ENCODE measurements at regions not wholly inside any gene's neighbourhood (a gene's known extent, or its start where the extent isn't known, plus 50 kb on each side); places are given as distances from the start of the nearest gene placed in this dataset.

DNA sequence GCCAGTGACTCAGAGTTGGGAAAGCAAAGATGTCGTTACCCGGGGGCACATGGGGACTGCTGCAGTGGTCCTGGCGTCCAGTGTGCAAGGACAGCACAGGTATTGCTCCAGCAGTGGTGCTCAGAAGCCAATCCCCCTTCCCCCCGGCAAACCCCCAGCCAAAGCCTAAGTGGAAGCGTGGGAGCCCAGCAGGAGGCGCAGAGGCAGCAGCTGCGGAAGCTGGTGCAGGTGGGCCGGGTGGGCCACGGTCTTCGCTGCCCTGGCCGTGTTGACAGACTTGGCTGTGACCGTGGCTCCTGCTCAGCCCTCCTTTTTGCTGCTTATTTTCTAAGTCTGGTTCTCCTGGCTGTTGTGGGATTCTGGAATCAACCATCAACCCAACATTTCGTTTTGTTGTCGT, 369.8 kb upstream of the ST6GAL2 start:
- intact Hi-C loops (cut with micrococcal nuclease) = no loop called here
- Histone ChIP-seq H3K4me1 (ENCODE audit: control insufficient read depth in 2 of 2, insufficient read depth in 2 of 2, low read length in 2 of 2) (no peaks in the 10 kb centered on the region), H3K9me3 (ENCODE audit: control extremely low read depth in 1 of 3, control insufficient read depth in 2 of 3, insufficient read depth in 1 of 3, low read length in 2 of 3) (no peaks in the 10 kb centered on the region), H3K4me2 (replicated peaks; ENCODE audit: low read depth, low read length, poor library complexity, severe bottlenecking) (no peak overlapping the region), H4K20me1 (ENCODE audit: control insufficient read depth, insufficient read depth, low read length, poor library complexity, severe bottlenecking) (no peaks in the 10 kb centered on the region), H3K27me3 (replicated peaks in 1 of 4; ENCODE audit: control extremely low read depth in 1 of 4, control insufficient read depth in 3 of 4, insufficient read depth in 4 of 4, low read length in 3 of 4) (no peaks in the 10 kb centered on the region), H3K36me3 (replicated peaks in 1 of 2; ENCODE audit: control extremely low read depth in 1 of 2, control insufficient read depth in 1 of 2, extremely low read depth in 1 of 2, insufficient read depth in 2 of 2, low read length in 1 of 2) (no peaks in the 10 kb centered on the region), H3K9ac (ENCODE audit: low read length) (no peak overlapping the region), H3K79me2 (ENCODE audit: control insufficient read depth, insufficient read depth, low read length) (no peaks in the 10 kb centered on the region), H3K27ac (ENCODE audit: low read length in 2 of 2) (no peak overlapping the region), H2AFZ (ENCODE audit: insufficient read depth, low read depth, low read length, poor library complexity, severe bottlenecking) (no peak overlapping the region), H3K4me3 (ENCODE audit: control extremely low read depth in 1 of 5, extremely low read depth in 1 of 5, insufficient read depth in 1 of 5, low read depth in 2 of 5, low read length in 4 of 5) (no peak overlapping the region)
- ChIA-PET POLR2A (no interaction called here), CTCF (no interaction called here)
- WGBS (ENCODE audit: insufficient coverage) = 93% methylated on average over 14 of the region's 14 CpGs
- H3K27me3 Mint-ChIP-seq = no peaks in the 10 kb centered on the region
- no peak overlapping the region for H3K27ac Mint-ChIP-seq
- no peak for TF ChIP-seq EZH2 (IDR thresholded peaks at IDR 0.05; ENCODE audit: borderline replicate concordance, insufficient read depth, low read depth, low read length, poor library complexity, severe bottlenecking)
- TF ChIP-seq, protein P1, sequence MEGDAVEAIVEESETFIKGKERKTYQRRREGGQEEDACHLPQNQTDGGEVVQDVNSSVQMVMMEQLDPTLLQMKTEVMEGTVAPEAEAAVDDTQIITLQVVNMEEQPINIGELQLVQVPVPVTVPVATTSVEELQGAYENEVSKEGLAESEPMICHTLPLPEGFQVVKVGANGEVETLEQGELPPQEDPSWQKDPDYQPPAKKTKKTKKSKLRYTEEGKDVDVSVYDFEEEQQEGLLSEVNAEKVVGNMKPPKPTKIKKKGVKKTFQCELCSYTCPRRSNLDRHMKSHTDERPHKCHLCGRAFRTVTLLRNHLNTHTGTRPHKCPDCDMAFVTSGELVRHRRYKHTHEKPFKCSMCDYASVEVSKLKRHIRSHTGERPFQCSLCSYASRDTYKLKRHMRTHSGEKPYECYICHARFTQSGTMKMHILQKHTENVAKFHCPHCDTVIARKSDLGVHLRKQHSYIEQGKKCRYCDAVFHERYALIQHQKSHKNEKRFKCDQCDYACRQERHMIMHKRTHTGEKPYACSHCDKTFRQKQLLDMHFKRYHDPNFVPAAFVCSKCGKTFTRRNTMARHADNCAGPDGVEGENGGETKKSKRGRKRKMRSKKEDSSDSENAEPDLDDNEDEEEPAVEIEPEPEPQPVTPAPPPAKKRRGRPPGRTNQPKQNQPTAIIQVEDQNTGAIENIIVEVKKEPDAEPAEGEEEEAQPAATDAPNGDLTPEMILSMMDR (IDR thresholded peaks at IDR 0.05) = no peak
- ATAC-seq (ENCODE audit: low read depth) (no peak), DNase-seq (no peak)
- no peaks in the 10 kb centered on the region for H3K4me1 Mint-ChIP-seq
- H3K9me3 Mint-ChIP-seq (ENCODE audit: insufficient read depth) = peaks cover 4% of the 10 kb centered on the region
- H3K4me3 Mint-ChIP-seq = no peak overlapping the region

DNA sequence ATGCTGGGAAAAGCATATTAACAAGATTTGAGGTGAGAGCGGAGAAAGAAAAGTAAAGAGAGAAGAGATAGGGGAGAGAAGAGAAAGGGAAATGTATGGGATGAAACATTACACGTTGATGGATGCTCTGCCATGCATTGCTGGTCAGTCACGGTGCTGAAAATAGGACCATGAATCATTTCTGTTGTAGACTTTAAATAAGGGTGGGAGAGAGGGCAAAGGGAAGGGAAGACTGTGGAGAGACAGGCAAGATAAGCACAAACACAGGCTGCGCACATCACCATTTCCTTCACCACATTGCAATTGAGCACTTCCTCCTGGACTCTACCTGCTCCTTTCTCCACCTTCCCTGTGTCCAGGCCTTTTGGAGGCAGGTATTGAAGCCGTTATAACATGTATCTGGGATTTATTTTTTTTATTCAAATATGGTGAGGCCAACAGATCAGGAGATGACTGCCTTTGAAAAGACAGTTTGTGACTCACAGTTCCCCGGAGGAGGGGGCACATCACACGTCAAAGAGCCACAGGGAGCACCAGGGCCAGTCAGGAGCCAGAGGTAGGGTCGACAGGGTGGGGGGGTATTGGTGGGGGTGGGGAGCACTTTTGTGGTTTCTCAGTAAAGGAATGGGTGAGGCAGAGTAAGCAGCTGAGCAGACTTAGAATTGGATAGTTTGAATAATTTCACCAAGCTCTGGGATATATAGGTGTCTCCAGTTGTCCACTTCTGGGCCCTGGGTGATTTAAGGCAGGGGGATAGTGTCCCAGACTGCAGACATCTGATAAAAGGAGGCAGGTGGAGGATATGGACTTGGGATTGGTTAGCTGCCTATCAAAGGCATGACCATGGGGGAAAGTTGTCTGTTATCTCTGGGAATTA, 372.8 kb upstream of the ST6GAL2 start:
- no peak for TF ChIP-seq EZH2 (IDR thresholded peaks at IDR 0.05; ENCODE audit: borderline replicate concordance, insufficient read depth, low read depth, low read length, poor library complexity, severe bottlenecking)
- TF ChIP-seq, protein P1 (IDR thresholded peaks at IDR 0.05) = no peak
- H3K27me3 Mint-ChIP-seq = no peaks in the 10 kb centered on the region
- no peak overlapping the region for H3K4me2 ChIP-seq (replicated peaks; ENCODE audit: low read depth, low read length, poor library complexity, severe bottlenecking)
- WGBS (ENCODE audit: insufficient coverage) = 58% methylated on average over 5 of the region's 8 CpGs
- H3K36me3 ChIP-seq (replicated peaks in 1 of 2; ENCODE audit: control extremely low read depth in 1 of 2, control insufficient read depth in 1 of 2, extremely low read depth in 1 of 2, insufficient read depth in 2 of 2, low read length in 1 of 2) = no peaks in the 10 kb centered on the region
- no peaks in the 10 kb centered on the region for H3K4me1 ChIP-seq (ENCODE audit: control insufficient read depth in 2 of 2, insufficient read depth in 2 of 2, low read length in 2 of 2)
- H3K9me3 Mint-ChIP-seq (ENCODE audit: insufficient read depth) = no peaks in the 10 kb centered on the region
- no peak overlapping the region for H3K27ac Mint-ChIP-seq
- no peak for ATAC-seq (ENCODE audit: low read depth)
- ChIA-PET CTCF (no interaction called here), POLR2A (no interaction called here)
- no peak overlapping the region for H3K9ac ChIP-seq (ENCODE audit: low read length)
- no peak overlapping the region for H3K4me3 Mint-ChIP-seq
- no peak overlapping the region for H3K27ac ChIP-seq (ENCODE audit: low read length in 2 of 2)
- H4K20me1 ChIP-seq (ENCODE audit: control insufficient read depth, insufficient read depth, low read length, poor library complexity, severe bottlenecking) = no peaks in the 10 kb centered on the region
- no peaks in the 10 kb centered on the region for H3K9me3 ChIP-seq (ENCODE audit: control extremely low read depth in 1 of 3, control insufficient read depth in 2 of 3, insufficient read depth in 1 of 3, low read length in 2 of 3)
- no peaks in the 10 kb centered on the region for H3K79me2 ChIP-seq (ENCODE audit: control insufficient read depth, insufficient read depth, low read length)
- H3K4me3 ChIP-seq (ENCODE audit: control extremely low read depth in 1 of 5, extremely low read depth in 1 of 5, insufficient read depth in 1 of 5, low read depth in 2 of 5, low read length in 4 of 5) = no peak overlapping the region
- H3K27me3 ChIP-seq (replicated peaks in 1 of 4; ENCODE audit: control extremely low read depth in 1 of 4, control insufficient read depth in 3 of 4, insufficient read depth in 4 of 4, low read length in 3 of 4) = no peaks in the 10 kb centered on the region
- intact Hi-C loops (cut with micrococcal nuclease) = no loop called here
- no peak overlapping the region for H2AFZ ChIP-seq (ENCODE audit: insufficient read depth, low read depth, low read length, poor library complexity, severe bottlenecking)
- DNase-seq = no peak
- H3K4me1 Mint-ChIP-seq = no peaks in the 10 kb centered on the region

Measured in B cell (primary cell).